Effector memory CD8-positive, alpha-beta T cell (primary cell): ENCODE measurements at regions not wholly inside any gene's neighbourhood (a gene's known extent, or its start where the extent isn't known, plus 50 kb on each side); places are given as distances from the start of the nearest gene placed in this dataset.

Experiments
- ATAC-seq: fragments of 150-1000 bp; cut with Tn5 transposase; replicated peaks from 2 replicates; pipeline ENCODE4 v1.10.0; 2021; ENCODE audit warnings: mild to moderate bottlenecking, moderate library complexity
- DNase-seq, 3 experiments: peaks; one replicate each; pipeline ENCODE4 v3.0.0; 2021
- H3K27ac Mint-ChIP-seq, 2 donors: one replicate each; pipeline ENCODE4 v1.8.0; 2022; ENCODE audit warnings: mild to moderate bottlenecking in 2 of 2, mixed read lengths in 2 of 2, moderate library complexity in 2 of 2
- H3K27me3 Mint-ChIP-seq, 2 donors: one replicate each; pipeline ENCODE4 v1.8.0; 2022; ENCODE audit warnings: mixed read lengths in 2 of 2
- H3K36me3 Mint-ChIP-seq: one replicate; pipeline ENCODE4 v1.8.0; 2022; ENCODE audit warnings: mild to moderate bottlenecking, moderate library complexity, mixed read lengths; ENCODE audit not compliant: insufficient read depth
- H3K4me1 Mint-ChIP-seq, 2 donors: one replicate each; pipeline ENCODE4 v1.8.0; 2022; ENCODE audit warnings: low read depth in 2 of 2, mixed read lengths in 2 of 2
- H3K4me3 Mint-ChIP-seq, 2 donors: one replicate each; pipeline ENCODE4 v1.8.0; 2022; ENCODE audit warnings: mild to moderate bottlenecking in 2 of 2, mixed read lengths in 2 of 2, moderate library complexity in 2 of 2
- H3K9me3 Mint-ChIP-seq, 2 donors: one replicate each; pipeline ENCODE4 v1.8.0; 2022; ENCODE audit warnings: mixed read lengths in 2 of 2

DNA sequence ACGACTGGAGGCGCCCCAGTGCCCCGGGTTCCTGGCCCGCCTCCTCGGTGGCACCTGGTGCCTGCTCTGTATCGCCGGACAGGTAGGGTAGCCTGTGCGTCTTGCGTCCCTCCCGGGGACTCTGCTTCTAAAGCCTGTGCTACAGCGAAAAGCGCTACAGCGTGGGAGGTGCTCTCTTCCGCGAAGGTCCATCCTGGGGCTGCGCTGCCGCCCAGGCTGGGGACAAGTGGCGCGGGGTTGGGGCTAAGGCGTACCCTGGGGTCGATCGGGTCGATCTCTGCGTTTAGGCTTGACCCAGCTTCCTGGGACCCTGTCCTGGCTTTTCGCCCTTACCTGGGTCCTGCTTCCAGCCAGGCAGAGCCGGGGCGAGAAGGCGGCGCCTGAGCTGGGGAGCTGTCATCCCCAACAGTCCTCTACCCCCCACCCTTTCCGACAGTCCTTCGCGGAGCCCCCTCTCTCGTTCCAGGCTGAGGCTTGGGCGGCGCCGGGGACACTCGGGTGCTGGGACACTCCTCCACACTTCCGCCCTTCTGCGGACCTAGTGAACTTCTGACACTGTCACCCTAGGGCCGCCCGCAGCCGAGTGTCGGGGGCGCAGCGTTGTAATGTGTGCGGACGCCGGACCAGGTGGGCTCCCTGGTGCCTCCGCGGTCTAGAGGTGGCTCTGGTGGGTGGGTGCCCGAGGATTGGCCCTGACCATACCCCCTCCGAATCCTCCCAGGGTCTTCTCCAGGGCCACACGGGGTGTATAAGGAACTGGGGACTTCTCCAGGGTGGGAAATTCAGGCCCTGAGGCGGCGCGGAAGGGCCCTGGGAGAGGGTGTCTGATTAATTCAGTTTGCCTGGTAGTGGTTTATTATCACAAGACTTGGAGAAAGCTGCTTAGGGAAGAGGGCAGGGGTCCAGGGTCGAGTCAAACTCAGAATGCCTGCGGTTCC is 328.2 kb downstream of the SH3GL2 start:
- Mint-ChIP-seq H3K36me3 (no peaks in the 10 kb centered on the region), H3K9me3 (peaks cover 10 to 13% of the 10 kb centered on the region in 2 donors), H3K27ac (no peak overlapping the region), H3K27me3 (peaks cover 0 to 6% of the 10 kb centered on the region in 2 donors), H3K4me3 (no peak overlapping the region), H3K4me1 (no peaks in the 10 kb centered on the region)
- DNase-seq (no peak), ATAC-seq (no peak)

DNA sequence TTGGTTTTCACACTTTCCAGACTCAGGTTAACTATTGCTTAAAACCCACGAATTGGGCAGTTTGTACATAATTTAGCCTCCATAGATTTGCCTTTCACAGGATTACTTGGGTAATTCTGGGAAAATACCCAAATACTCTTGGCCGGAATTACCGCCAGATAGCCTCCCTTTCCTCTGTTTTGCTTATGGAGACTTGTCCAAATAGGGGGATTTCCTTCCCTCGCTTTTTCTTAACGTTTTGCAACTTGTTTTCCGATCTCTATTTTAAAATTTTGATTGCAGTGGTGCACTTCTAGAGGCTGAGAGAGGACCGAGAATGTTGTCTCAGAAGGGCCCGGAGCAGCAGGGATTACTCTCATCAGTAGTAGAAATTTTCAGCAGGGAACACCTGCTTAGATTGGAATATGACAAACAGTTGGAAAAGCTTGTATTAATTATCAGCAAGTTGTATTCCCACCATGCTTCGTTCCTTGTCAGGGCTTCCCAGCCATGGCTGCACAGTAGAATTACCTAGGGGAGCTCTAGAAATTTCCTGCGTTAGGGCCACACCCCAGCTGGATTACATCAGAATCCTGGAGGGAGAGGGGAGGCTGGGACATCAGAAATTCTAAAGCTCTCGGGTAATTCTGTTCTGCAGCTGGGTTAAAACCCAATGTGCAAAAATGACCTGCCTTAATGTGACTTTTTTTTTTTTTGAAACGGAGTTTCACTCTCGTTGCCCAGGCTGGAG is 329.1 kb downstream of the SH3GL2 start:
- Mint-ChIP-seq H3K27me3 (peaks cover 0 to 6% of the 10 kb centered on the region in 2 donors), H3K4me1 (no peaks in the 10 kb centered on the region), H3K9me3 (peaks cover 4 to 5% of the 10 kb centered on the region in 2 donors), H3K36me3 (no peaks in the 10 kb centered on the region), H3K4me3 (no peak overlapping the region), H3K27ac (no peak overlapping the region)
- DNase-seq = no peak
- ATAC-seq = no peak

GRCh38 chr9:17926246-17926645 is 347.4 kb downstream of the SH3GL2 start:
- H3K27ac Mint-ChIP-seq = no peak overlapping the region
- DNase-seq (no peak), ATAC-seq (no peak)
- no peak overlapping the region for H3K4me3 Mint-ChIP-seq
- no peaks in the 10 kb centered on the region for H3K4me1 Mint-ChIP-seq
- H3K36me3 Mint-ChIP-seq = no peaks in the 10 kb centered on the region
- no peaks in the 10 kb centered on the region for H3K27me3 Mint-ChIP-seq
- peaks cover 2 to 7% of the 10 kb centered on the region in 2 donors for H3K9me3 Mint-ChIP-seq

DNA sequence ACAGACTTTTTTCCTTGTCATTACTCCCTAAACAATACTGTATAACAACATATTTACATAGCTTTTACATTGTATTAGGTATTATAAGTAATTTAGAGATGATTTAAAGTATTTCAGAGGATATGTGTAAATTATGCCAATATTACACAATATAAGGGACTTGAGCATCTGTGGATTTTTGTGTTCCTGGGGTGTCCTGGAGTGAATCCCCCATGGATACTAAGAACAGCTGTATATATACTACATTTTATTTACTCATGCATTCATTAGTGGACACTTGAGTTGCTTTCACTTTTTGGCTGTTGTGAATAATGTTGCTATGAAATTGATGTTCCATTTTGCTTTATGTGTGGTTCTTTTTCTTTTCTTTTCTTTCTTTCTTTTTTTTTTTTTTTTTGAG is 348.8 kb downstream of the SH3GL2 start:
- H3K27ac Mint-ChIP-seq = no peak overlapping the region
- DNase-seq (no peak), ATAC-seq (no peak)
- no peaks in the 10 kb centered on the region for H3K36me3 Mint-ChIP-seq
- peaks cover 0 to 3% of the 10 kb centered on the region in 2 donors for H3K9me3 Mint-ChIP-seq
- H3K4me3 Mint-ChIP-seq = no peak overlapping the region
- H3K27me3 Mint-ChIP-seq = no peaks in the 10 kb centered on the region
- no peaks in the 10 kb centered on the region for H3K4me1 Mint-ChIP-seq

- no peaks in the 10 kb centered on the region for H3K27me3 Mint-ChIP-seq
- H3K36me3 Mint-ChIP-seq = no peaks in the 10 kb centered on the region
- no peak for ATAC-seq
- no peaks in the 10 kb centered on the region for H3K4me1 Mint-ChIP-seq
- peaks cover 0 to 3% of the 10 kb centered on the region in 2 donors for H3K9me3 Mint-ChIP-seq
- H3K4me3 Mint-ChIP-seq = no peak overlapping the region
- no peak for DNase-seq
- no peak overlapping the region for H3K27ac Mint-ChIP-seq
These were observed 349.4 kb downstream of the SH3GL2 start for GRCh38 chr9:17928228-17928627.

DNA sequence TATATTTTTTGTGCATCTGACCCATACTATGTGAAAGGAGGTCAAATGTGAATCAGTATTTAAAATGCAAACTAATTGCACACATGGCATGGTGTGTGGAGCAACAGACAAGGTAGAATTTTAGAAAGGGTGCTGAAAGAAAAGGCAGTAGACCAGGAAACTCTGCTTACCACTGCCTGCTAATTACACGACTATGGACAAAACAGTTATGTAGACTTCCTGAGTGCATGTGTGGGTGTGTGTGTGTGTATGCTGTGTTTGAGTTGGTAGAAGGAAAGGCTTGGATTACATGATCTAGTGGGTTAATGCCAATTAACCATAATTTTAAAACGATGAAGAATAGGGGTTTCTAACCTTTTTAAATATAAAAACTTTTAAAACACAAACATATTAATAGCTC is 349.9 kb downstream of the SH3GL2 start:
- no peaks in the 10 kb centered on the region for H3K27me3 Mint-ChIP-seq
- ATAC-seq (no peak), DNase-seq (no peak)
- H3K9me3 Mint-ChIP-seq = peaks cover 0 to 3% of the 10 kb centered on the region in 2 donors
- H3K4me1 Mint-ChIP-seq = no peaks in the 10 kb centered on the region
- no peaks in the 10 kb centered on the region for H3K36me3 Mint-ChIP-seq
- no peak overlapping the region for H3K4me3 Mint-ChIP-seq
- no peak overlapping the region for H3K27ac Mint-ChIP-seq

DNA sequence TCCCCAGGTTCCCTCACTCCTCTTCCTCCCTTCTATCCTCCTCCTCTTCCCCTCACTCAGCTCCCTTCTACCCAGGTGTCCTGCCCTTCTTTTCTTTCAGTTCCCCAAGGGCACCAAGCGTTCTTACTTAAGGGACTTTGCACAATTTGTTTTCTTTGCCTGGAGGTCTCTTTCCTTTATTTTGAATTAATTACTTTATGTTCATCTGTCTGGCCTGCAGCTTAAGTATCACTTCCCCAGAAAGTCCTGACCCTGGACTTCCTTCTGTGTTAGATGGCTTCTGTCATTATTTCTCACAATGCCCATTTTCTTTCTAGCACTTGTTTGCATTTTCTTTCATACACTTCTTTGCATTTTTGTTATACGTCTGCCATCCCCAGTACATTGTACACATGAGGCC is 350.6 kb downstream of the SH3GL2 start:
- Mint-ChIP-seq H3K4me3 (no peak overlapping the region), H3K36me3 (no peaks in the 10 kb centered on the region), H3K4me1 (no peaks in the 10 kb centered on the region), H3K27ac (no peak overlapping the region), H3K27me3 (no peaks in the 10 kb centered on the region), H3K9me3 (peaks cover 0 to 3% of the 10 kb centered on the region in 2 donors)
- no peak for DNase-seq
- ATAC-seq = no peak

GRCh38 chr9:17930071-17930470 is 351.2 kb downstream of the SH3GL2 start:
- DNase-seq = no peak
- no peaks in the 10 kb centered on the region for H3K36me3 Mint-ChIP-seq
- ATAC-seq = no peak
- no peaks in the 10 kb centered on the region for H3K4me1 Mint-ChIP-seq
- no peak overlapping the region for H3K27ac Mint-ChIP-seq
- H3K9me3 Mint-ChIP-seq = peaks cover 0 to 3% of the 10 kb centered on the region in 2 donors
- no peak overlapping the region for H3K4me3 Mint-ChIP-seq
- H3K27me3 Mint-ChIP-seq = no peaks in the 10 kb centered on the region

- Mint-ChIP-seq H3K4me3 (no peak overlapping the region), H3K4me1 (no peaks in the 10 kb centered on the region), H3K27ac (no peak overlapping the region), H3K36me3 (no peaks in the 10 kb centered on the region), H3K27me3 (no peaks in the 10 kb centered on the region), H3K9me3 (peaks cover 7 to 11% of the 10 kb centered on the region in 2 donors)
- no peak for ATAC-seq
- DNase-seq = no peak
These were observed 357.5 kb downstream of the SH3GL2 start for GRCh38 chr9:17936365-17936764.

GRCh38 chr9:17938035-17938655 is 359.3 kb downstream of the SH3GL2 start:
- Mint-ChIP-seq H3K9me3 (peaks cover 5 to 16% of the 10 kb centered on the region in 2 donors), H3K4me1 (no peaks in the 10 kb centered on the region), H3K27me3 (no peaks in the 10 kb centered on the region), H3K36me3 (no peaks in the 10 kb centered on the region), H3K27ac (no peak overlapping the region), H3K4me3 (no peak overlapping the region)
- ATAC-seq = no peak
- DNase-seq = no peak

- Mint-ChIP-seq H3K27ac (no peak overlapping the region), H3K27me3 (no peaks in the 10 kb centered on the region), H3K9me3 (peaks cover 5 to 18% of the 10 kb centered on the region in 2 donors), H3K4me1 (no peaks in the 10 kb centered on the region), H3K4me3 (no peak overlapping the region), H3K36me3 (no peaks in the 10 kb centered on the region)
- DNase-seq (no peak), ATAC-seq (no peak)
These were observed 363.6 kb downstream of the SH3GL2 start for GRCh38 chr9:17942498-17942897.

- Mint-ChIP-seq H3K9me3 (peaks cover 3 to 5% of the 10 kb centered on the region in 2 donors), H3K4me3 (no peak overlapping the region), H3K27me3 (no peaks in the 10 kb centered on the region), H3K36me3 (no peaks in the 10 kb centered on the region), H3K4me1 (no peaks in the 10 kb centered on the region), H3K27ac (no peak overlapping the region)
- DNase-seq (no peak), ATAC-seq (no peak)
These were observed 376.5 kb downstream of the SH3GL2 start for GRCh38 chr9:17955409-17955808.

- ATAC-seq (no peak), DNase-seq (no peak)
- H3K4me1 Mint-ChIP-seq = no peaks in the 10 kb centered on the region
- H3K9me3 Mint-ChIP-seq = peaks cover 7 to 9% of the 10 kb centered on the region in 2 donors
- H3K36me3 Mint-ChIP-seq = no peaks in the 10 kb centered on the region
- H3K27ac Mint-ChIP-seq = no peak overlapping the region
- no peaks in the 10 kb centered on the region for H3K27me3 Mint-ChIP-seq
- no peak overlapping the region for H3K4me3 Mint-ChIP-seq
These were observed 379.5 kb downstream of the SH3GL2 start for GRCh38 chr9:17958363-17958762.
